ENCODE measurements at regions not wholly inside any gene's neighbourhood (a gene's known extent, or its start where the extent isn't known, plus 50 kb on each side); places are given as distances from the start of the nearest gene placed in this dataset.

- no peak for DNase-seq (ENCODE audit: low read depth in 1 of 2, low spot score in 1 of 2)
These were observed 166.3 kb upstream of the TRHDE start for GRCh38 chr12:72105849-72106248.

DNA sequence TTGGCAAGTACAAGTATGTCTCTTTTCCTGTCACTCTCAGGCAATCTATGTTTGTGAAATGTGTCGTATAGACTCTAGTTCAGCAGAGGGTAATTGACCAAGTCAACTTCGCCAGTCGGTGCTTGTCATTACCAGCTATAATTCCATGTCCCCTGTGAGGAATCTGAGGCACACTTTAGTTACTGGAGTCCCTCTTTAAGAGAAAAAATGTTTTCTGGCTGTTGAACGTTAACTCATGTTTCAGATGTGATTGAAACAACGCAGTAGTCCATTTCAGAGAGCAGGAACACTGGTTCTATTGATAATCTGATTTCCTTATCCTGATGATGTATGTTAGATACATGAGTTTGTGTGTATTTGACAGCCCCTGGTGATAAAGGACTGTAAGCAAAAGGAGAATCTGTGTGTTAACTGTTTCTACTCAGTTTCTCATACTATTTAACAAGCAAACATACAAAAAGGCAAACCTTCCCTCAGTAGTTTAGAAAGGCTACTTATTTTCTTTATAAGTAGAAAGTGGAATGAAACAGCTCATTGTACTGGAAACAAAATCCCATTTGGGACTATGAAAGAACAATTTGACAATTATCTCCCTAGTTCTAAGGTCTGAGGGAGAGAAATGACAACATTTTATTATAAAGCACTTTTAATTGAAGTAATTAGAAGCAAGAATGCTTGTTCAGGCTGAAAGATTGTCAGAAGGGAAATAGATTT is 161.1 kb upstream of the TRHDE start:
- DNase-seq (ENCODE audit: low read depth in 1 of 2, low spot score in 1 of 2) = no peak
- H3K27me3 ChIP-seq = no peaks in the 10 kb centered on the region
- peaks cover 3% of the 10 kb centered on the region for H3K4me1 ChIP-seq (ENCODE audit: low read depth)
- TF ChIP-seq, protein P1, sequence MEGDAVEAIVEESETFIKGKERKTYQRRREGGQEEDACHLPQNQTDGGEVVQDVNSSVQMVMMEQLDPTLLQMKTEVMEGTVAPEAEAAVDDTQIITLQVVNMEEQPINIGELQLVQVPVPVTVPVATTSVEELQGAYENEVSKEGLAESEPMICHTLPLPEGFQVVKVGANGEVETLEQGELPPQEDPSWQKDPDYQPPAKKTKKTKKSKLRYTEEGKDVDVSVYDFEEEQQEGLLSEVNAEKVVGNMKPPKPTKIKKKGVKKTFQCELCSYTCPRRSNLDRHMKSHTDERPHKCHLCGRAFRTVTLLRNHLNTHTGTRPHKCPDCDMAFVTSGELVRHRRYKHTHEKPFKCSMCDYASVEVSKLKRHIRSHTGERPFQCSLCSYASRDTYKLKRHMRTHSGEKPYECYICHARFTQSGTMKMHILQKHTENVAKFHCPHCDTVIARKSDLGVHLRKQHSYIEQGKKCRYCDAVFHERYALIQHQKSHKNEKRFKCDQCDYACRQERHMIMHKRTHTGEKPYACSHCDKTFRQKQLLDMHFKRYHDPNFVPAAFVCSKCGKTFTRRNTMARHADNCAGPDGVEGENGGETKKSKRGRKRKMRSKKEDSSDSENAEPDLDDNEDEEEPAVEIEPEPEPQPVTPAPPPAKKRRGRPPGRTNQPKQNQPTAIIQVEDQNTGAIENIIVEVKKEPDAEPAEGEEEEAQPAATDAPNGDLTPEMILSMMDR (IDR thresholded peaks at IDR 0.05; ENCODE audit: low read depth, low read length) = no peak
- H3K36me3 ChIP-seq = no peaks in the 10 kb centered on the region
- H3K4me3 ChIP-seq = no peak overlapping the region
- no peak overlapping the region for H3K27ac ChIP-seq
- no peaks in the 10 kb centered on the region for H3K9me3 ChIP-seq (ENCODE audit: low read depth)

More at GRCh38 chr12:72105849-72106248, 166.3 kb upstream of the TRHDE start:
- no peaks in the 10 kb centered on the region for H3K27me3 ChIP-seq
- H3K27ac ChIP-seq = no peak overlapping the region
- peaks cover 3% of the 10 kb centered on the region for H3K4me1 ChIP-seq (ENCODE audit: low read depth)
- no peaks in the 10 kb centered on the region for H3K36me3 ChIP-seq
- no peaks in the 10 kb centered on the region for H3K9me3 ChIP-seq (ENCODE audit: low read depth)
- no peak overlapping the region for H3K4me3 ChIP-seq
- TF ChIP-seq, protein P1 (IDR thresholded peaks at IDR 0.05; ENCODE audit: low read depth, low read length) = no peak

DNA sequence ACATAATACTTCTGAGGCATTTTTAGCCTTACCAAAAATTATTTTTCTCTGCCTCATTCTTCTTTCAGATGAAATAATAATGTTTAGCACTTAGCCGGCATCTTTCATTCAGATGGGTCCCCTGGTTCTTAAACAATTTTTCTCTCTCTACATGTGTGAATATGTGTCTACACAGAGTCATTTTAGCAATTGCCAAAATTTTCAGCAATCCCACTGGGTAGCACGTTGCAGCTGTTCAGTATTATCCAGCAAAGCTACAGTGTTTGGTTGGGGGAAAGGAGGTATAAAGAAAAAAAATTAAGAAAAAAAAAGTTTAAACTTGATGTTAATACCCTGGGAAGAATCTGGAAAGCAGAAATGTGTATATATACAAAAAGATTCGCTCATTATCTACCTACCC is 160.5 kb upstream of the TRHDE start:
- DNase-seq (ENCODE audit: low read depth in 1 of 2, low spot score in 1 of 2) = no peak
- Histone ChIP-seq H3K9me3 (ENCODE audit: low read depth) (no peaks in the 10 kb centered on the region), H3K4me3 (no peak overlapping the region), H3K27me3 (no peaks in the 10 kb centered on the region), H3K36me3 (no peaks in the 10 kb centered on the region), H3K27ac (no peak overlapping the region), H3K4me1 (ENCODE audit: low read depth) (peaks cover 3% of the 10 kb centered on the region)
- TF ChIP-seq, protein P1 (IDR thresholded peaks at IDR 0.05; ENCODE audit: low read depth, low read length) = no peak

- H3K9me3 ChIP-seq (ENCODE audit: low read depth) = no peaks in the 10 kb centered on the region
- no peak overlapping the region for H3K4me3 ChIP-seq
- H3K27me3 ChIP-seq = no peaks in the 10 kb centered on the region
- H3K4me1 ChIP-seq (ENCODE audit: low read depth) = no peaks in the 10 kb centered on the region
- H3K27ac ChIP-seq = no peak overlapping the region
- TF ChIP-seq, protein P1 (IDR thresholded peaks at IDR 0.05; ENCODE audit: low read depth, low read length) = no peak
- no peaks in the 10 kb centered on the region for H3K36me3 ChIP-seq
- DNase-seq (ENCODE audit: low read depth in 1 of 2, low spot score in 1 of 2) = no peak
These were observed 138.6 kb upstream of the TRHDE start for GRCh38 chr12:72133497-72134055.

GRCh38 chr12:72134246-72135020 is 137.7 kb upstream of the TRHDE start:
- Histone ChIP-seq H3K4me1 (ENCODE audit: low read depth) (no peaks in the 10 kb centered on the region), H3K27ac (no peak overlapping the region), H3K27me3 (no peaks in the 10 kb centered on the region), H3K36me3 (no peaks in the 10 kb centered on the region), H3K4me3 (no peak overlapping the region), H3K9me3 (ENCODE audit: low read depth) (no peaks in the 10 kb centered on the region)
- no peak for DNase-seq (ENCODE audit: low read depth in 1 of 2, low spot score in 1 of 2)
- TF ChIP-seq, protein P1 (IDR thresholded peaks at IDR 0.05; ENCODE audit: low read depth, low read length) = no peak

All from cardiac muscle cell (in vitro differentiated cells and primary cell).